Keratinocyte (primary cell): ENCODE measurements at regions not wholly inside any gene's neighbourhood (a gene's known extent, or its start where the extent isn't known, plus 50 kb on each side); places are given as distances from the start of the nearest gene placed in this dataset.

ENCODE experiments used
- DNase-seq: peaks from one replicate; pipeline ENCODE4 v3.0.0-alpha.2; 2011; ENCODE audit warnings: low read depth, missing footprints, low spot score
- FAIRE-seq: peaks from 2 replicates; lab custom pipeline; 2011; peaks lifted over from hg19 to GRCh38; lab: Jason Lieb, UNC
- H2AFZ ChIP-seq: 2 replicates; pipeline ENCODE4 v1.6.0; 2012; ENCODE audit warnings: low read length, control low read depth, inconsistent platforms; ENCODE audit not compliant: control insufficient read depth
- H3K27ac ChIP-seq: 2 replicates; pipeline ENCODE4 v1.5.1; 2011; ENCODE audit warnings: low read length; ENCODE audit not compliant: control insufficient read depth, insufficient read depth
- H3K27me3 ChIP-seq: 3 replicates; pipeline ENCODE4 v1.6.0; 2011; ENCODE audit warnings: low read length; ENCODE audit not compliant: control insufficient read depth, insufficient read depth; ENCODE audit errors: extremely low read depth
- H3K36me3 ChIP-seq, 2 experiments: 2 replicates in 1 of 2; 3 replicates in 1 of 2; pipeline ENCODE4 v1.5.1; 2011; ENCODE audit warnings: low read length in 2 of 2, mild to moderate bottlenecking in 1 of 2; ENCODE audit not compliant: control insufficient read depth in 2 of 2, insufficient read depth in 2 of 2; ENCODE audit errors: extremely low read depth in 1 of 2
- H3K4me1 ChIP-seq: 3 replicates; pipeline ENCODE4 v1.5.1; 2011; ENCODE audit warnings: low read length; ENCODE audit not compliant: control insufficient read depth, insufficient read depth; ENCODE audit errors: extremely low read depth
- H3K4me2 ChIP-seq: 3 replicates; pipeline ENCODE4 v1.6.0; 2011; ENCODE audit warnings: low read depth, low read length; ENCODE audit not compliant: control insufficient read depth, insufficient read depth; ENCODE audit errors: extremely low read depth
- H3K4me3 ChIP-seq, 3 experiments: fragments of 200-600 bp in 1 of 3; sonication (generic) in 1 of 3; 2 replicates in 2 of 3; 3 replicates in 1 of 3; pipeline ENCODE4 v1.5.1; 2011 to 2016; ENCODE audit warnings: low read length in 3 of 3, mild to moderate bottlenecking in 3 of 3, control low read depth in 2 of 3, inconsistent platforms in 1 of 3, low read depth in 1 of 3, mixed read lengths in 1 of 3, mixed run types in 1 of 3, moderate library complexity in 1 of 3; ENCODE audit not compliant: control insufficient read depth in 2 of 3, insufficient read depth in 2 of 3; ENCODE audit errors: extremely low read depth in 1 of 3
- H3K79me2 ChIP-seq: 2 replicates; pipeline ENCODE4 v1.6.0; 2012; ENCODE audit warnings: low read length; ENCODE audit not compliant: control insufficient read depth, insufficient read depth
- H3K9ac ChIP-seq: 3 replicates; pipeline ENCODE4 v1.6.0; 2011; ENCODE audit warnings: low read length; ENCODE audit not compliant: control insufficient read depth, insufficient read depth; ENCODE audit errors: extremely low read depth
- H3K9me1 ChIP-seq: 3 replicates; pipeline ENCODE4 v1.6.0; 2011; ENCODE audit warnings: low read length; ENCODE audit not compliant: control insufficient read depth, insufficient read depth; ENCODE audit errors: extremely low read depth
- H3K9me3 ChIP-seq: 2 replicates; pipeline ENCODE4 v1.5.1; 2012; ENCODE audit warnings: low read depth, low read length; ENCODE audit not compliant: control insufficient read depth
- H4K20me1 ChIP-seq: 3 replicates; pipeline ENCODE4 v1.6.0; 2011; ENCODE audit warnings: low read length; ENCODE audit not compliant: control insufficient read depth, insufficient read depth; ENCODE audit errors: extremely low read depth
- EZH2 ChIP-seq: IDR thresholded peaks from one replicate; pipeline ENCODE4 v1.6.1; 2012; ENCODE audit warnings: inconsistent platforms, mild to moderate bottlenecking, low read length, moderate library complexity
- dilution Hi-C: fragments of 300-500 bp; cut with MboI; formaldehyde crosslinking; loops from one replicate; pipeline ENCODE4 v1.7.0; 2020; ENCODE audit warnings: low sequenced_read_pairs; ENCODE audit not compliant: extremely low pct_ligation_motif_present
- TF ChIP-seq, protein P1 (sequence below), 3 experiments: IDR thresholded peaks in 1 of 3; conservative IDR thresholded peaks in 1 of 3; optimal IDR thresholded peaks in 1 of 3; 2 replicates in 2 of 3; 3 replicates in 1 of 3; pipeline versions ENCODE3 to v1.5.1; 2011; ENCODE audit warnings: low read length in 3 of 3, mild to moderate bottlenecking in 3 of 3, moderate library complexity in 2 of 3, control low read depth in 1 of 3, inconsistent platforms in 1 of 3; ENCODE audit not compliant: insufficient read depth in 2 of 3; ENCODE audit errors: extremely low read depth in 1 of 3

DNA sequence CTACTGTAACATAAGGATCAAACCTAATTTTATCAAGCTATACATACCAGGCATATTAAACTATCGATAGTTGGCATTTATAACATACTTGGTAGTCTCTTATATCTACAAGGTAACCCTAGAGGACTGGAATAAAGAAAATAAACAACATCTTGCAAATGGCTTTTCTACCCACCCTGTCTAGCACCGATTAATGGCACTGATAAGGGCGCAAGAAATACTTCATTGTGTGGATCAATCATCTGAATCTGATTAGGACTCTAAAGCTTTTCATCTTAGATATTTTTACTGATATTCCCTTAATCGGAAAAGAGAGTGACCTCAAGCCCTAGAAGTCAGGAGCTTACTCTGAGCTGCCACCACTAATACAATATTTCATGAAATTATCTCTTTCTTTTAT, 1461.7 kb upstream of the PIK3C3 start:
- no peaks in the 10 kb centered on the region for H3K9me1 ChIP-seq
- no peak for FAIRE-seq
- no peak for TF ChIP-seq EZH2
- TF ChIP-seq, protein P1, sequence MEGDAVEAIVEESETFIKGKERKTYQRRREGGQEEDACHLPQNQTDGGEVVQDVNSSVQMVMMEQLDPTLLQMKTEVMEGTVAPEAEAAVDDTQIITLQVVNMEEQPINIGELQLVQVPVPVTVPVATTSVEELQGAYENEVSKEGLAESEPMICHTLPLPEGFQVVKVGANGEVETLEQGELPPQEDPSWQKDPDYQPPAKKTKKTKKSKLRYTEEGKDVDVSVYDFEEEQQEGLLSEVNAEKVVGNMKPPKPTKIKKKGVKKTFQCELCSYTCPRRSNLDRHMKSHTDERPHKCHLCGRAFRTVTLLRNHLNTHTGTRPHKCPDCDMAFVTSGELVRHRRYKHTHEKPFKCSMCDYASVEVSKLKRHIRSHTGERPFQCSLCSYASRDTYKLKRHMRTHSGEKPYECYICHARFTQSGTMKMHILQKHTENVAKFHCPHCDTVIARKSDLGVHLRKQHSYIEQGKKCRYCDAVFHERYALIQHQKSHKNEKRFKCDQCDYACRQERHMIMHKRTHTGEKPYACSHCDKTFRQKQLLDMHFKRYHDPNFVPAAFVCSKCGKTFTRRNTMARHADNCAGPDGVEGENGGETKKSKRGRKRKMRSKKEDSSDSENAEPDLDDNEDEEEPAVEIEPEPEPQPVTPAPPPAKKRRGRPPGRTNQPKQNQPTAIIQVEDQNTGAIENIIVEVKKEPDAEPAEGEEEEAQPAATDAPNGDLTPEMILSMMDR (optimal IDR thresholded peaks at IDR 0.05 in 1 of 3, IDR thresholded peaks at IDR 0.05 in 1 of 3, conservative IDR thresholded peaks at IDR 0.05 in 1 of 3; ENCODE audit: extremely low read depth in 1 of 3, insufficient read depth in 2 of 3, low read length in 3 of 3), result no peak

DNA sequence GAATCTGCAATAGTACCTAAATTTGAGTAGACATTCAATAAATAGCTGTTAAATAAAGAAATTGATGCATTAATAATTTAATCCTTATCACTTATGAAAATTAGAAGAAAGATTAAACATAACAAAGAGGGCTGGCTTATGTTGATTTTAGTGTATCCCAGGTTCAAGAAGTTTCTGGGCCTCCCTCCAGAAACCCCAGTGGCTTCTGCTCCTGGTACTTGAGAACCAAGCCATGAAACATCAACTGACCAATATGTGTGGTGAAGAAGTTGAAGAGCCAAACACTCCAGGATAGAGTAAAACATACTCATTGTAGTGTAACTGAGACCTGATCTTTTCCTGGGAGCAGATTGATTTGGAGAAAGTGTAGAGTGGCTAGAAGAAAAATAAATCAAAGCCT, 1465.7 kb upstream of the PIK3C3 start:
- DNase-seq (no peak), FAIRE-seq (peak; percentile 53)
- no peak overlapping the region for H2AFZ ChIP-seq
- no peaks in the 10 kb centered on the region for H3K9me3 ChIP-seq
- dilution Hi-C loops, result no loop called here
- H3K9me1 ChIP-seq, result no peaks in the 10 kb centered on the region
- TF ChIP-seq EZH2, result no peak
- TF ChIP-seq, protein P1 (optimal IDR thresholded peaks at IDR 0.05 in 1 of 3, IDR thresholded peaks at IDR 0.05 in 1 of 3, conservative IDR thresholded peaks at IDR 0.05 in 1 of 3; ENCODE audit: extremely low read depth in 1 of 3, insufficient read depth in 2 of 3, low read length in 3 of 3), result no peak
- no peak overlapping the region for H3K9ac ChIP-seq
- H3K27ac ChIP-seq, result no peak overlapping the region
- no peaks in the 10 kb centered on the region for H4K20me1 ChIP-seq
- H3K4me1 ChIP-seq, result no peaks in the 10 kb centered on the region
- no peaks in the 10 kb centered on the region for H3K79me2 ChIP-seq
- no peaks in the 10 kb centered on the region for H3K36me3 ChIP-seq
- H3K4me3 ChIP-seq, result no peak overlapping the region
- no peaks in the 10 kb centered on the region for H3K27me3 ChIP-seq
- H3K4me2 ChIP-seq, result no peak overlapping the region

More for the DNA sequence above, 1461.7 kb upstream of the PIK3C3 start:
- Histone ChIP-seq H3K4me3 (no peak overlapping the region), H3K9me3 (no peaks in the 10 kb centered on the region), H4K20me1 (no peaks in the 10 kb centered on the region), H3K27me3 (no peaks in the 10 kb centered on the region), H3K36me3 (no peaks in the 10 kb centered on the region), H3K4me2 (no peak overlapping the region), H3K9ac (no peak overlapping the region), H2AFZ (no peak overlapping the region), H3K27ac (no peak overlapping the region), H3K79me2 (no peaks in the 10 kb centered on the region), H3K4me1 (no peaks in the 10 kb centered on the region)
- no peak for DNase-seq
- dilution Hi-C loops, result no loop called here
